A673 (cell line): ENCODE measurements at regions not wholly inside any gene's neighbourhood (a gene's known extent, or its start where the extent isn't known, plus 50 kb on each side); places are given as distances from the start of the nearest gene placed in this dataset.

Source experiments
- EZH2 ChIP-seq: fragments of 200-600 bp; sonication (generic); IDR thresholded peaks from 2 replicates; pipeline ENCODE4 v1.6.1; 2017; ENCODE audit warnings: borderline replicate concordance, low read depth, mild to moderate bottlenecking, mixed read lengths, antibody characterized with exemption, low read length; ENCODE audit not compliant: poor library complexity, severe bottlenecking
- TF ChIP-seq, protein P1 (sequence below): fragments of 300-800, 200-600 bp; sonication (generic); conservative IDR thresholded peaks from 2 replicates; pipeline ENCODE4 v1.5.1; 2017; ENCODE audit warnings: low read depth, mild to moderate bottlenecking, antibody characterized with exemption, low read length, moderate library complexity, mixed read lengths

GRCh38 chr9:38244971-38245370 lies 147.5 kb upstream of the ALDH1B1 start:
- TF ChIP-seq, protein P1, sequence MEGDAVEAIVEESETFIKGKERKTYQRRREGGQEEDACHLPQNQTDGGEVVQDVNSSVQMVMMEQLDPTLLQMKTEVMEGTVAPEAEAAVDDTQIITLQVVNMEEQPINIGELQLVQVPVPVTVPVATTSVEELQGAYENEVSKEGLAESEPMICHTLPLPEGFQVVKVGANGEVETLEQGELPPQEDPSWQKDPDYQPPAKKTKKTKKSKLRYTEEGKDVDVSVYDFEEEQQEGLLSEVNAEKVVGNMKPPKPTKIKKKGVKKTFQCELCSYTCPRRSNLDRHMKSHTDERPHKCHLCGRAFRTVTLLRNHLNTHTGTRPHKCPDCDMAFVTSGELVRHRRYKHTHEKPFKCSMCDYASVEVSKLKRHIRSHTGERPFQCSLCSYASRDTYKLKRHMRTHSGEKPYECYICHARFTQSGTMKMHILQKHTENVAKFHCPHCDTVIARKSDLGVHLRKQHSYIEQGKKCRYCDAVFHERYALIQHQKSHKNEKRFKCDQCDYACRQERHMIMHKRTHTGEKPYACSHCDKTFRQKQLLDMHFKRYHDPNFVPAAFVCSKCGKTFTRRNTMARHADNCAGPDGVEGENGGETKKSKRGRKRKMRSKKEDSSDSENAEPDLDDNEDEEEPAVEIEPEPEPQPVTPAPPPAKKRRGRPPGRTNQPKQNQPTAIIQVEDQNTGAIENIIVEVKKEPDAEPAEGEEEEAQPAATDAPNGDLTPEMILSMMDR = no peak
- TF ChIP-seq EZH2 = no peak
